ENCODE measurements at regions not wholly inside any gene's neighbourhood (a gene's known extent, or its start where the extent isn't known, plus 50 kb on each side); places are given as distances from the start of the nearest gene placed in this dataset.

- DNase-seq (ENCODE audit: low spot score), result no peak
- Histone ChIP-seq H3K27ac (no peak overlapping the region), H3K4me3 (no peak overlapping the region)
- TF ChIP-seq CTCF (IDR thresholded peaks at IDR 0.05), result no peak
Observed at GRCh38 chr12:115023279-115024265, 339.6 kb upstream of the TBX3 start.

GRCh38 chr12:115020091-115020490, 336.1 kb upstream of the TBX3 start:
- no peak overlapping the region for H3K4me3 ChIP-seq
- TF ChIP-seq CTCF (IDR thresholded peaks at IDR 0.05), result no peak
- no peak for DNase-seq (ENCODE audit: low spot score)
- no peak overlapping the region for H3K27ac ChIP-seq

GRCh38 chr12:115017346-115017745, 333.4 kb upstream of the TBX3 start:
- no peak for TF ChIP-seq CTCF (IDR thresholded peaks at IDR 0.05)
- no peak overlapping the region for H3K4me3 ChIP-seq
- no peak for DNase-seq (ENCODE audit: low spot score)
- H3K27ac ChIP-seq, result no peak overlapping the region

GRCh38 chr12:115013236-115013981, 329.4 kb upstream of the TBX3 start:
- Histone ChIP-seq H3K4me3 (no peak overlapping the region), H3K27ac (no peak overlapping the region)
- no peak for DNase-seq (ENCODE audit: low spot score)
- TF ChIP-seq CTCF (IDR thresholded peaks at IDR 0.05), result no peak

- DNase-seq (ENCODE audit: low spot score), result no peak
- Histone ChIP-seq H3K4me3 (no peak overlapping the region), H3K27ac (no peak overlapping the region)
- TF ChIP-seq CTCF (IDR thresholded peaks at IDR 0.05), result no peak
Observed at GRCh38 chr12:115012861-115013235, 328.9 kb upstream of the TBX3 start.

GRCh38 chr12:115011703-115012102, 327.7 kb upstream of the TBX3 start:
- H3K4me3 ChIP-seq, result no peak overlapping the region
- TF ChIP-seq CTCF (IDR thresholded peaks at IDR 0.05), result no peak
- no peak overlapping the region for H3K27ac ChIP-seq
- DNase-seq (ENCODE audit: low spot score), result no peak

Data from coronary artery (tissue), 2 donors.